HG02571 (cell line): ENCODE measurements at regions not wholly inside any gene's neighbourhood (a gene's known extent, or its start where the extent isn't known, plus 50 kb on each side); places are given as distances from the start of the nearest gene placed in this dataset.
"Not testable (repeated sequence)": the region's sequence is repeated elsewhere in the genome, so short reads cannot be mapped to it uniquely, and the experiment has no call there.

Experiments
- ATAC-seq: cut with Tn5 transposase; IDR thresholded peaks from one replicate; pipeline ENCODE4 v1.9.1; 2021; ENCODE audit warnings: mild to moderate bottlenecking, moderate library complexity; ENCODE audit not compliant: unreplicated experiment

GRCh38 chr15:81744364-81744763 is 301.5 kb downstream of the MEX3B start:
- no peak for ATAC-seq

GRCh38 chr15:81740416-81740815 is 305.4 kb downstream of the MEX3B start:
- ATAC-seq, result no peak

GRCh38 chr15:81729340-81729739 is 316.5 kb downstream of the MEX3B start:
- ATAC-seq, result no peak

- ATAC-seq, result no peak
These were observed 317.1 kb downstream of the MEX3B start for GRCh38 chr15:81728726-81729125.

DNA sequence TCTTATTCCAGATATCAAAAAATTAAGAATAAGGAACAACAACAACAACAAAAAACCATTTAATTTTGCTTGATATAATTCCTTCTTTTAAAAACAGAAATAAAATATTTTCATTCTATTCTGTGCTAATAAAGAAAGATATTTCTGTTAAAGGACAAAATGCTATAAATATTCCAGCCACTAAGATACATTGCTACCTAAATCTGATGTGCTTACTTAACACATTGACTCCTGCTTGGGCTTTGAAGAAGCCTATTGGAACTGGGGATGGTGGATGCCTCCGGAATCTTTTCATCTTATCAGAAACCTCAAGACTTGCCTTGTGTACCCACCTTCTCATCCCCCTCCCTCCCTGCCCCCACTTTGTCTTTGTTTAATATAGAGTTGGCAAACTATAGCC is 320.2 kb downstream of the MEX3B start:
- ATAC-seq, result no peak

DNA sequence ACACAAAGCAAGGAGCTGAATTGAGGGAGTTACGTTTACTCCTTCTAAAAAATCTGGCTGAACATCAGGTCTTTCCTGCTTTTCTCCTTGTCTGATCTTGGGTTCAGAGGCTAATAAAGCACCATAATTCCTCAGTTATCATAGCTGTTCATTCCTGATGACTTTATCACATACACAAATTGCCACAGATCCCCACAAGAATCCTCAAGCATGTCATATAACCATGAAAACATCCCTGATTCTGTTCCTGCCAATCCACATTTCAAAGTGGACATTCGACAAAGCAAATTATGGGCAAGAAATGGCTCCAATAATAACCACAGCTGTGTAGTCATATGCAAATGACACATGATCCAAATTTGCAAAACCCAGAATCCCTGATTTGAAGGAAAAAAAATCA is 321.3 kb downstream of the MEX3B start:
- no peak for ATAC-seq

- no peak for ATAC-seq
These were observed 322.1 kb downstream of the MEX3B start for GRCh38 chr15:81723701-81724100.

DNA sequence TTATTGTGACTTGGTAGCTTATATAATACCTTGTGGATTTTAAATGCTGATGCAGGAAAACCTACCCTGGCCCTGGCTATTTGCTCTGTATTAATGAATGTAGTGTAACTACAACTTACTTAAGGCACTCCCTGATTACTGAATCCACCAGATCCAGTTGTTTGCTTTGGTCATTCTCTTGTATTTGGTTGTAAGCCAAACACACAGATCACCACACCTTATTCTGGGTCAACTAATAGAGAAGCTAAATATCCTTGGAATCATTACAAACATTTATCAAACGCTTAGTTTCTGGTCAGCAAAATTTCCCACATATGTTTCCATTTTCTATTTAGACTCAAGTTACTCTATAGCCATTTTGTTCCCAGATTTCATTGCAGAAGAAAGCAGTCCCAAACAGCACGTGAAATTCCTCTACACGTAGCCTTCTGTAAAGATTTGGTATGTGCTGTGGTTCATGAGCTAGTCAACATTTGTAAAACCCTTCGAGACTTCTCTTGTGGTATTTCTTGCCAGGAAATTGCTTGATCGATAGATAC is 322.6 kb downstream of the MEX3B start:
- no peak for ATAC-seq

- not testable (repeated sequence) for ATAC-seq
These were observed 329.4 kb downstream of the MEX3B start for GRCh38 chr15:81716468-81716867.

- ATAC-seq, result no peak
These were observed 335.5 kb downstream of the MEX3B start for GRCh38 chr15:81710328-81710727.

- ATAC-seq, result not testable (repeated sequence)
These were observed 332.9 kb upstream of the TMC3 start for GRCh38 chr15:81706816-81707346.

DNA sequence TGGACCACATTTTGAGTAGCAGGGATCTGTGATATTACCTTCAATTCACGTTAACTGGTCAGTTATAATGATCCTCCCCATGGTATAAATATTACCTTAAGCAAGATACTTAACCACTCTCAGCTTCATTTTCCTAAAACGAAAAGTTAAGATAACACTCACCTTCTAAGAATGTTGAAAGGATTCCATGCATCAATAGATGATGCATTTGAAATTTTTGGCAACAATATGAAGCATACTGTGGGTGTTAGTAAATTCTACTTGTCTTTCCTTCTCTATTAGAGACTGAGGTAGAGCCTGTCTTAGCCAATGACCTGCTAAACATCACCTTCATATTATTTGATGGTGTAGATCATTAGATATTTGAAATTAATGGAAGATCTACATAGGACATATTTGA is 331.7 kb upstream of the TMC3 start:
- ATAC-seq, result not testable (repeated sequence)

DNA sequence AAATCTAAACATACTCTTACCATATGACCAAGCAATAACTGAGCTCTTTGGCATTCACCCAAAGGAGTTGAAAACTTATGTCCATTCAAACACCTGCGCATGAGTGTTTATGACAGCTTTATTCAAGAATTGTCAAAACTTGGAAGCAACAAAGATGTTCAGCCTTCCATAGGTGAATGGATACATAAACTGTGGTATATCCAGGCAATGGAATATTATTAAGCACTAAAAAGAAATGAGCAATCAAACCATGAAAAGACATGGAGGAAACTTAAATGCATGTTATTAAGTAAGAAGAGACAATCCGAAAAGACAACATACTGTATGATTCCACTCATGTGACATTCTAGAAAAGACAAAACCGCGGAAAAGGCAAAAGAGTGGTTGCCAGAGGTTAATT is 312.0 kb upstream of the TMC3 start:
- ATAC-seq, result no peak

GRCh38 chr15:81685237-81685636 is 311.2 kb upstream of the TMC3 start:
- no peak for ATAC-seq

DNA sequence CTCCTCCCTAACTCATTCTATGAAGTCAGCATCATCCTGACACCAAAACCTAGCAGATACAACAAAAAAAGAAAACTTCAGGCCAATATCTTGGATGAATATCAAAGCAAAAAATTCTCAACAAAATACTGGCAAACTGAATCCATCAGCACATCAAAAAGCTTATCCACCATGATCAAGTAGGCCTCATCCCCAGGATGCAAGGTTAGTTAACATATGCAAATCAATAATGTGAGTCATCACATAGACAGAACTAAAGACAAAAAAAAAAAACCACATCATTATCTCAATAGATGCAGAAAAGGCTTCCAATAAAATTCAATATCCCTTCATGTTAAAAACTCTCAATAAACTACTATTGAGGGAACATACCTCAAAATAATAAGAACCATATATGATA is 306.8 kb upstream of the TMC3 start:
- no peak for ATAC-seq

GRCh38 chr15:81666839-81667238 is 292.8 kb upstream of the TMC3 start:
- no peak for ATAC-seq

DNA sequence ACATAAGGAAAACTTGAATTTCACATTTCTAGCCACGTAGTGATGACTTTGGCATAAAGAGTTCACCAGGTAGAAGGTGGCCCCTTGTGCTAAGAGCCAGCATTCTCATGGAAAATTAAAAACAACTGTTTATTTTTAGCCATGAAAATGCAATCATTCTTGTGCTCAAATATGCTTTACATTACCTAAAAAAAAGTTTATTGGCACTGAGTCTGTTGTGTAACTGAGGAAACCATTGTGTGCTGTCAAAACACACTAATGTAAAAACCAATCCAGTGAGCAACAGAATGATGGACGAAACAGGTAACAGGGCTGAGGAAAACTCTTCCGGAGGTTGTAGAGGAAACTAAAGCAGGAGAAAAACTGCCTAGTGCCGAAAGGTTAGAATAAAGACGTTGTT is 287.0 kb upstream of the TMC3 start:
- no peak for ATAC-seq

DNA sequence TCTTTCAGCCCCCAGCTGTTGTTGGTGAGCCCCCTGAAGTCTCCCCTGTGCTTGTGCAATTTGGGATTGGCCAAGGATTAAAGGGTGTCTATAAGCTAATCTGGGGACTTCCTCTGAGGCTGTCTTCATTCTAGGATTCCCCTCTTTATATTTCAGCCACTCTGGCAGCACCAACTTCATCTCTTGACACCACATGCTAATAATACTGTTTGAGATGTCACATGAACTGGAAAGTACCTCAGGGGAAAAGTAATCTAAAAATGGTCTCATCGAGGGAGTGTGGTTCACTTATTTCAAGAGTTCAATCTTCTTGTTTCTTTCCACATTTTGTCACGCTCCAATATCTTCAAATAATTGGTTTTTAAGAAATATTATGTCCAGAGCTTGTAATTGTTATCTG is 279.2 kb upstream of the TMC3 start:
- no peak for ATAC-seq

DNA sequence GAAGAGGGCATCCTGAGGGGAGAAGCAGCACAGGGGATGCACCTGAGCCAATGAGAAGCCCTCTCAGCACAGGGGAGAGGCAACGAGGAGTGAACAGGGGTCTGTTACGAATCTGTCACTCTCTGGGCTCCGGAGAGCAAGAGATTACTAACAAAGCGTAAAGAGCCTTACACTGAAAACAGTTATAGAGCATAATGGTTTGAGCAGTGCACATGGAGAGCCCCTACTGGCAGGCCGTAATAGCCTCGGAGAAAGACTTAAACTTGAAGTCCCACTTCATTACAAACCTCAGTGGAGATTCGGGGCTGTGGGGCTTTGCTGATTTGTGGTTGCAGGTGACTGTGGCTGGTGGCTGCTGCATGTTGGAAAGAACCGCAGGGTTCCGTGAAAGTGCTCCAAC is 271.5 kb upstream of the TMC3 start:
- no peak for ATAC-seq

- ATAC-seq, result no peak
These were observed 269.8 kb upstream of the TMC3 start for GRCh38 chr15:81643771-81644170.

GRCh38 chr15:81642451-81642990 is 268.5 kb upstream of the TMC3 start:
- no peak for ATAC-seq

DNA sequence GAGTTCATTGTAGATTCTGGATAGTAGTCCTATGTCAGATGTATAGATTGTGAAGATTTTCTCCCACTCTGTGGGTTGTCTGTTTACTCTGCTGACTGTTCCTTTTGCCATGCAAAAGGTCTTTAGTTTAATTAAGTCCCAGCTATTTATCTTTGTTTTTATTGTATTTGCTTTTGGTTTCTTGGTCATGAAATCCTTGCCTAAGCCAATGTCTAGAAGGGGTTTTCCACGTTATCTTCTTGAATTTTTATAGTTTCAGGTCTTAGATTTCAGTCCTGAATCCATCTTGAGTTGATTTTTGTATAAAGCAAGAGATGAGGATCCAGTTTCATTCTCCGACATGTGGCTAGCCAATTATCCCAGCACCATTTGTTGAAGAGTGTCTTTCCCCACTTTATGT is 262.1 kb upstream of the TMC3 start:
- not testable (repeated sequence) for ATAC-seq

DNA sequence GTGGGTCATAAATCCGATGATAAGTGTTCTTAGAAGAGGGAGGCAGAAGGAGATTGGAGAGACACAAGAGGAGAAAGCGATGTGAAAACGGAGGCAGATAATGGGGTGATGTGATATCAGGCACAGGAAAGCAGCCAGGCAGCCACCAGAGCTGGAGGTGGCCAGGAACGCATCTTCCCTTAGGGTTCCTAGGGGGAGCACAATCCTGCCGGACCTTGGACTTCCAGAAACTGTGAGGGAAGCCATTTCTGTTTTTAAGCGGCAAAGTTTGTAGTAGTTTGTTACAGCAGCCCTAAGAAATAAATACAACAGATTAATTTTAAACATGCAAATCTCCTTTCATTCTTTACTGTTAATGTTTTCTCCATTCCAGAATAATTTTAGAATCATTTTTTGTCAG is 259.9 kb upstream of the TMC3 start:
- ATAC-seq, result no peak
